SU-DHL-6 (cell line): ENCODE measurements at regions not wholly inside any gene's neighbourhood (a gene's known extent, or its start where the extent isn't known, plus 50 kb on each side); places are given as distances from the start of the nearest gene placed in this dataset.
"Not testable (repeated sequence)": the region's sequence is repeated elsewhere in the genome, so short reads cannot be mapped to it uniquely, and the experiment has no call there.

ENCODE experiments used
- EZH2phosphoT487 ChIP-seq: fragments of 200-600 bp; sonication (generic), shearing (Covaris generic); conservative IDR thresholded peaks from 2 replicates; pipeline ENCODE4 v1.6.1; 2018; ENCODE audit warnings: mild to moderate bottlenecking, antibody characterized with exemption, low read length, moderate library complexity, mixed read lengths
- TF ChIP-seq, protein P1 (sequence below): fragments of 200-600 bp; sonication (generic); IDR thresholded peaks from one replicate; pipeline ENCODE4 v1.5.1; 2017; ENCODE audit warnings: antibody characterized with exemption, mild to moderate bottlenecking, low read length, moderate library complexity; ENCODE audit not compliant: insufficient read depth, poor library complexity, severe bottlenecking

DNA sequence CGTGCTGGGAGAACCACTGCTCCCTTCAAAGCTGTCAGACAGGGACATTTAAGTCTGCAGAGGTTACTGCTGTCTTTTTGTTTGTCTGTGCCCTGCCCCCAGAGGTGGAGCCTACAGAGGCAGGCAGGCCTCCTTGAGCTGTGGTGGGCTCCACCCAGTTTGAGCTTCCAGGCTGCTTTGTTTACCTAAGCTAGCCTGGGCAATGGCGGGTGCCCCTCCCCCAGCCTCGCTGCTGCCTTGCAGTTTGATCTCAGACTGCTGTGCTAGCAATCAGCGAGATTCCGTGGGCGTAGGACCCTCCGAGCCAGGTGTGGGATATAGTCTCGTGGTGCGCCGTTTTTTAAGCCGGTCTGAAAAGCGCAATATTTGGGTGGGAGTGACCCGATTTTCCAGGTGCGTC, 572.6 kb downstream of the RFPL4B start:
- TF ChIP-seq, protein P1, sequence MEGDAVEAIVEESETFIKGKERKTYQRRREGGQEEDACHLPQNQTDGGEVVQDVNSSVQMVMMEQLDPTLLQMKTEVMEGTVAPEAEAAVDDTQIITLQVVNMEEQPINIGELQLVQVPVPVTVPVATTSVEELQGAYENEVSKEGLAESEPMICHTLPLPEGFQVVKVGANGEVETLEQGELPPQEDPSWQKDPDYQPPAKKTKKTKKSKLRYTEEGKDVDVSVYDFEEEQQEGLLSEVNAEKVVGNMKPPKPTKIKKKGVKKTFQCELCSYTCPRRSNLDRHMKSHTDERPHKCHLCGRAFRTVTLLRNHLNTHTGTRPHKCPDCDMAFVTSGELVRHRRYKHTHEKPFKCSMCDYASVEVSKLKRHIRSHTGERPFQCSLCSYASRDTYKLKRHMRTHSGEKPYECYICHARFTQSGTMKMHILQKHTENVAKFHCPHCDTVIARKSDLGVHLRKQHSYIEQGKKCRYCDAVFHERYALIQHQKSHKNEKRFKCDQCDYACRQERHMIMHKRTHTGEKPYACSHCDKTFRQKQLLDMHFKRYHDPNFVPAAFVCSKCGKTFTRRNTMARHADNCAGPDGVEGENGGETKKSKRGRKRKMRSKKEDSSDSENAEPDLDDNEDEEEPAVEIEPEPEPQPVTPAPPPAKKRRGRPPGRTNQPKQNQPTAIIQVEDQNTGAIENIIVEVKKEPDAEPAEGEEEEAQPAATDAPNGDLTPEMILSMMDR, result not testable (repeated sequence)
- TF ChIP-seq EZH2phosphoT487, result not testable (repeated sequence)
